NCI-H2171 (cell line): ENCODE measurements at regions not wholly inside any gene's neighbourhood (a gene's known extent, or its start where the extent isn't known, plus 50 kb on each side); places are given as distances from the start of the nearest gene placed in this dataset.

Source experiments
- DNase-seq: peaks from one replicate; lab custom pipeline; 2025; lab: John Stamatoyannopoulos, UW

GRCh38 chr12:64999148-64999425 is 122.0 kb downstream of the WIF1 start:
- no peak for DNase-seq
